Stimulated activated naive CD4-positive, alpha-beta T cell (primary cell): ENCODE measurements at regions not wholly inside any gene's neighbourhood (a gene's known extent, or its start where the extent isn't known, plus 50 kb on each side); places are given as distances from the start of the nearest gene placed in this dataset.
A peak's percentile ranks its signal among the peaks of the same experiment; 100 is the strongest.
"Not testable (repeated sequence)": the region's sequence is repeated elsewhere in the genome, so short reads cannot be mapped to it uniquely, and the experiment has no call there.

Experiments
- DNase-seq, 6 experiments: peaks; one replicate each; lab custom pipeline; 2025; lab: John Stamatoyannopoulos, UW

GRCh38 chr16:21487956-21488355 is 111.4 kb upstream of the METTL9 start:
- not testable (repeated sequence) for DNase-seq

GRCh38 chr16:21499046-21499445 is 100.3 kb upstream of the METTL9 start:
- DNase-seq: not testable (repeated sequence)

GRCh38 chr16:21501223-21501868 is 98.0 kb upstream of the METTL9 start:
- DNase-seq: peak; percentile 51 to 86 (median 68)

GRCh38 chr16:21501869-21502667 is 97.3 kb upstream of the METTL9 start:
- peak; percentile 79 to 98 (median 90) for DNase-seq

- not testable (repeated sequence) for DNase-seq
Measured at GRCh38 chr16:21503574-21503920, 95.8 kb upstream of the METTL9 start.

GRCh38 chr16:21503941-21504832 is 95.2 kb upstream of the METTL9 start:
- not testable (repeated sequence) for DNase-seq

GRCh38 chr16:21505751-21506520 is 93.4 kb upstream of the METTL9 start:
- not testable (repeated sequence) for DNase-seq

GRCh38 chr16:21506857-21507456 is 92.4 kb upstream of the METTL9 start:
- DNase-seq: peak in 5 of 6 experiments; percentile 26 to 74 (median 54)

- DNase-seq: not testable (repeated sequence)
Measured at GRCh38 chr16:21507631-21508305, 91.6 kb upstream of the METTL9 start.

- not testable (repeated sequence) for DNase-seq
Measured at GRCh38 chr16:21508661-21509436, 90.5 kb upstream of the METTL9 start.

GRCh38 chr16:21509437-21510086 is 89.8 kb upstream of the METTL9 start:
- DNase-seq: not testable (repeated sequence)

GRCh38 chr16:21510869-21511255 is 88.5 kb upstream of the METTL9 start:
- not testable (repeated sequence) for DNase-seq

- DNase-seq: peak in 1 of 6 experiments; percentile 16
Measured at GRCh38 chr16:21511315-21512210, 87.8 kb upstream of the METTL9 start.

- not testable (repeated sequence) for DNase-seq
Measured at GRCh38 chr16:21512280-21513192, 86.8 kb upstream of the METTL9 start.

- not testable (repeated sequence) for DNase-seq
Measured at GRCh38 chr16:21513337-21513741, 86.0 kb upstream of the METTL9 start.

- not testable (repeated sequence) for DNase-seq
Measured at GRCh38 chr16:21513812-21514473, 85.4 kb upstream of the METTL9 start.
